ENCODE measurements at regions not wholly inside any gene's neighbourhood (a gene's known extent, or its start where the extent isn't known, plus 50 kb on each side); places are given as distances from the start of the nearest gene placed in this dataset.

DNA sequence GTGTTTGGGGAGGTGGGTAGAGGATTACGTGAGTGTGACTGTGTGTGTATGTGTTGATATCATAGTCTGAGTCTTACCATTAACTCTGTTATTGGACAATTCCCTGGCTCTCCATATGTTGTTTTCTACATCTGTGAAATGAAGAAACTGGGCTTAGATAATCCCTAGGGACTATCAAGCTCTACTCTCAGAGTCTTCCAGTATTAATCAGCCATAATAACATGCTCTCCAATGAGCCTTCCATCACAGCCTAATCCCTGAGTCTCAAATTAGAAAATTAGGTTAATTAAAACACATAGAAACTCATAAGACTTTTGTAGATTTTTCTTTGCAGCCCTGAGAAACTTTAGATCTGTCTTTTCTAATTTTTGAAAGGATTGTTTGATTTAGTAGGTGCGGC, 404.2 kb upstream of the RARB start:
- Histone ChIP-seq H3K9ac (replicated peaks; ENCODE audit: extremely low read depth, insufficient read depth, low read length) (no peak overlapping the region), H3K36me3 (ENCODE audit: control insufficient read depth in 2 of 2, extremely low read depth in 1 of 2, insufficient read depth in 2 of 2, low read length in 2 of 2) (no peaks in the 10 kb centered on the region), H3K9me1 (replicated peaks; ENCODE audit: control insufficient read depth, extremely low read depth, insufficient read depth, low read length) (no peaks in the 10 kb centered on the region), H2AFZ (ENCODE audit: low read depth, low read length) (no peak overlapping the region), H3K27ac (ENCODE audit: insufficient read depth, low read depth, low read length) (no peak overlapping the region), H3K4me2 (ENCODE audit: insufficient read depth, low read length) (no peak overlapping the region), H4K20me1 (replicated peaks; ENCODE audit: control insufficient read depth, extremely low read depth, insufficient read depth, low read length) (no peaks in the 10 kb centered on the region), H3K9me3 (replicated peaks; ENCODE audit: control insufficient read depth, insufficient read depth, low read length) (no peaks in the 10 kb centered on the region), H3K4me3 (replicated peaks in 1 of 3; ENCODE audit: insufficient read depth in 1 of 3, low read depth in 1 of 3, low read length in 3 of 3) (no peak overlapping the region), H3K4me1 (ENCODE audit: control insufficient read depth, extremely low read depth, insufficient read depth, low read length) (no peaks in the 10 kb centered on the region), H3K27me3 (ENCODE audit: control insufficient read depth in 2 of 2, insufficient read depth in 2 of 2, low read length in 2 of 2) (no peaks in the 10 kb centered on the region), H3K79me2 (ENCODE audit: control insufficient read depth, insufficient read depth, low read length) (no peaks in the 10 kb centered on the region)
- intact Hi-C loops (cut with micrococcal nuclease) (loop anchor here (5.0 kb wide), 1 partner anchor 403 kb away; the partner anchor contains the start of gene RARB), dilution Hi-C loops (cut with MboI; ENCODE audit: extremely low pct_ligation_motif_present, low sequenced_read_pairs) (no loop called here)
- ChIA-PET POLR2A (no interaction called here), CTCF (interaction anchor here (3.0 to 3.3 kb wide), 2 partner anchors 10 to 570 kb away, joined by 38 to 70 read pairs; no protein-coding TSS in a partner anchor)
- BruUV-seq (replicated peaks): no TSS peak
- no peak for DNase-seq (ENCODE audit: low read depth, low spot score)
- TF ChIP-seq GATA2 (IDR thresholded peaks at IDR 0.05; ENCODE audit: insufficient read depth, insufficient read length, low read depth, low read length): no peak
- no peak for TF ChIP-seq EZH2 (IDR thresholded peaks at IDR 0.05; ENCODE audit: borderline replicate concordance, low read depth, low read length, severe bottlenecking)
- TF ChIP-seq JUN (IDR thresholded peaks at IDR 0.05; ENCODE audit: borderline replicate concordance, insufficient read depth, insufficient read length, low read depth): no peak
- TF ChIP-seq FOS (IDR thresholded peaks at IDR 0.05; ENCODE audit: borderline replicate concordance, insufficient read depth, low read length): no peak
- TF ChIP-seq POLR2A (IDR thresholded peaks at IDR 0.05; ENCODE audit: low read depth, low read length): no peak
- TF ChIP-seq, protein P1, sequence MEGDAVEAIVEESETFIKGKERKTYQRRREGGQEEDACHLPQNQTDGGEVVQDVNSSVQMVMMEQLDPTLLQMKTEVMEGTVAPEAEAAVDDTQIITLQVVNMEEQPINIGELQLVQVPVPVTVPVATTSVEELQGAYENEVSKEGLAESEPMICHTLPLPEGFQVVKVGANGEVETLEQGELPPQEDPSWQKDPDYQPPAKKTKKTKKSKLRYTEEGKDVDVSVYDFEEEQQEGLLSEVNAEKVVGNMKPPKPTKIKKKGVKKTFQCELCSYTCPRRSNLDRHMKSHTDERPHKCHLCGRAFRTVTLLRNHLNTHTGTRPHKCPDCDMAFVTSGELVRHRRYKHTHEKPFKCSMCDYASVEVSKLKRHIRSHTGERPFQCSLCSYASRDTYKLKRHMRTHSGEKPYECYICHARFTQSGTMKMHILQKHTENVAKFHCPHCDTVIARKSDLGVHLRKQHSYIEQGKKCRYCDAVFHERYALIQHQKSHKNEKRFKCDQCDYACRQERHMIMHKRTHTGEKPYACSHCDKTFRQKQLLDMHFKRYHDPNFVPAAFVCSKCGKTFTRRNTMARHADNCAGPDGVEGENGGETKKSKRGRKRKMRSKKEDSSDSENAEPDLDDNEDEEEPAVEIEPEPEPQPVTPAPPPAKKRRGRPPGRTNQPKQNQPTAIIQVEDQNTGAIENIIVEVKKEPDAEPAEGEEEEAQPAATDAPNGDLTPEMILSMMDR (IDR thresholded peaks at IDR 0.05; ENCODE audit: extremely low read depth in 1 of 2, insufficient read depth in 1 of 2, low read depth in 1 of 2, low read length in 2 of 2): no peak
- TF ChIP-seq MYC (IDR thresholded peaks at IDR 0.05; ENCODE audit: low read depth, low read length): no peak
- TF ChIP-seq POLR2AphosphoS5 (IDR thresholded peaks at IDR 0.05; ENCODE audit: insufficient read depth, low read depth, low read length): no peak
- TF ChIP-seq, protein P2, sequence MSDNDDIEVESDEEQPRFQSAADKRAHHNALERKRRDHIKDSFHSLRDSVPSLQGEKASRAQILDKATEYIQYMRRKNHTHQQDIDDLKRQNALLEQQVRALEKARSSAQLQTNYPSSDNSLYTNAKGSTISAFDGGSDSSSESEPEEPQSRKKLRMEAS (IDR thresholded peaks at IDR 0.05; ENCODE audit: insufficient read depth, insufficient read length): no peak
- FAIRE-seq: no peak

Data from endothelial cell of umbilical vein (primary cell).